ENCODE measurements at regions not wholly inside any gene's neighbourhood (a gene's known extent, or its start where the extent isn't known, plus 50 kb on each side); places are given as distances from the start of the nearest gene placed in this dataset.

- DNase-seq (ENCODE audit: low read depth), result no peak
- TF ChIP-seq CTCF (IDR thresholded peaks at IDR 0.05; ENCODE audit: control insufficient read depth, insufficient read depth, low read depth, low read length, missing control alignments), result no peak
Measured at GRCh38 chr20:10953437-10953836, 279.6 kb upstream of the JAG1 start.

GRCh38 chr20:10954137-10954840, 280.5 kb upstream of the JAG1 start:
- H3K4me3 ChIP-seq (ENCODE audit: control insufficient read depth, low read depth, low read length), result no peak overlapping the region
- no peak for TF ChIP-seq CTCF (IDR thresholded peaks at IDR 0.05; ENCODE audit: control insufficient read depth, insufficient read depth, low read depth, low read length, missing control alignments)
- DNase-seq (ENCODE audit: low read depth), result no peak

More at GRCh38 chr20:10953437-10953836, 279.6 kb upstream of the JAG1 start:
- H3K4me3 ChIP-seq (ENCODE audit: control insufficient read depth, low read depth, low read length), result no peak overlapping the region

DNA sequence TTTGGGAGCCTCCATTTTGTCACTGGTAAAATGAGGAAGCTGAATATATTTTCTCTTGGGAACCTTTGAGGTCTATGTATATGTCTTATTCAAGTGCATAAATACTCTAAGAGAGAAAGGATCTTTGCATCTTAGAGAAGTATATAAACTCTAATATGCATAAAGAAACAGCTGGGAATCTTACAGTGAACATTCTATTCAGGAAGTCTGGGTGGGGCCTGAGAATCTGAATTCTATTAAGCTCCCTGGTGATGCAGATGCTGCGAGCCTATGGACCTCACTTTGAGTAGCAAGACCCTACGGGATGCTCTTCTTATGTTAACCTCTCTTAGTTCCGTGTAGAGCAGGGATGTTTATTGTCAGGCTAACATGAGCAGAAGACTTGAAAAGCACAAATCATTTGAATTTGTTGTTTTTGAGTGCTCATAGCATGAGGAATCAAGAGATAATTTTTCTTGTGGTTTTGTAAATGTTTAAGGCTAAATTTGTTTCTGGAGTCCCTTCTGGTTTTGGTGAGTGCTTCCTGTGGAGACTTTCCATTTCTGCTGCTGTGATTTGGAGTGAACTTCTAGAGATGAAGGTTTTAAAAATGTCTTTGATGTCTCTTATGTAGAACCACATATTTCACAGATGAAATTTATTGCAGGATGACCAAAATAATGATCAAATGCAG, 281.2 kb upstream of the JAG1 start:
- no peak for TF ChIP-seq CTCF (IDR thresholded peaks at IDR 0.05; ENCODE audit: control insufficient read depth, insufficient read depth, low read depth, low read length, missing control alignments)
- H3K4me3 ChIP-seq (ENCODE audit: control insufficient read depth, low read depth, low read length), result no peak overlapping the region
- DNase-seq (ENCODE audit: low read depth), result no peak

DNA sequence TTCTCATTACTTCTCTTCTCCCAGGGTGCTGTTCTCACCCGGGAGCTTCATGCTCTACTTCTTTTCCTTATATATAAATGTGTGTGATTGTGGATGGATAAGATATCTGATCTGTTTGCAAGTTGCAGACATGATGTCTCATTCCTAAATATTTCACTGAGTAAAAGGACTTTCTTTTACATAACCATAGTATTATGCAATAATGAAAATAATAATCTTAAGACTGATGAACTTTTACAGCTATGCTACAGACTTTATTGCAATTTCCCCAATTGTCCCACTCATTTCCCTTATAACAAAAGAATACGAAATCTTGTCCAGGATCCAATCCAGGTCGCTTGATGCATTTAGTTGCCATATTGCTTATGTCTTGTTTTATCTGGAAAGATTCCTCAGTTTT, 284.5 kb upstream of the JAG1 start:
- H3K4me3 ChIP-seq (ENCODE audit: control insufficient read depth, low read depth, low read length), result no peak overlapping the region
- DNase-seq (ENCODE audit: low read depth), result no peak
- TF ChIP-seq CTCF (IDR thresholded peaks at IDR 0.05; ENCODE audit: control insufficient read depth, insufficient read depth, low read depth, low read length, missing control alignments), result no peak

DNA sequence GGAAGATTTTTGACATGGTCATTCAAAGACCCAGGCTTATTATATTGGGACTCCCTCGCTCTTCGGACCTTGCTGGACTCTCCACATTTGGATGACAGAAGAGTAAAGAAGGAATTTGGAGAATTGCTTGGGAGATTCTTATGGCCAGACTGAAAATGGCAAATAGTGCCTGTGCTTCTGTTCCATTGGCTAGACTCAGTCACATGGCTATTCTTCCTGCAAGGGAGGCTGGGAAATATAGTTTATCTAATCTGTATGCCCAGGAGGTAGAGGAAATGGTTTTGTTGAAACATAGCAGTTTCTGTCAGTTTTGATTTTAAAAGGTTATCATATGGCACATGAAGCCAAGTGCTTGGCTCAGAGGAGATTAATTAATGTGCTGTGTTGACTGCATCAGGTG, 286.6 kb upstream of the JAG1 start:
- TF ChIP-seq CTCF (IDR thresholded peaks at IDR 0.05; ENCODE audit: control insufficient read depth, insufficient read depth, low read depth, low read length, missing control alignments), result no peak
- no peak overlapping the region for H3K4me3 ChIP-seq (ENCODE audit: control insufficient read depth, low read depth, low read length)
- no peak for DNase-seq (ENCODE audit: low read depth)

DNA sequence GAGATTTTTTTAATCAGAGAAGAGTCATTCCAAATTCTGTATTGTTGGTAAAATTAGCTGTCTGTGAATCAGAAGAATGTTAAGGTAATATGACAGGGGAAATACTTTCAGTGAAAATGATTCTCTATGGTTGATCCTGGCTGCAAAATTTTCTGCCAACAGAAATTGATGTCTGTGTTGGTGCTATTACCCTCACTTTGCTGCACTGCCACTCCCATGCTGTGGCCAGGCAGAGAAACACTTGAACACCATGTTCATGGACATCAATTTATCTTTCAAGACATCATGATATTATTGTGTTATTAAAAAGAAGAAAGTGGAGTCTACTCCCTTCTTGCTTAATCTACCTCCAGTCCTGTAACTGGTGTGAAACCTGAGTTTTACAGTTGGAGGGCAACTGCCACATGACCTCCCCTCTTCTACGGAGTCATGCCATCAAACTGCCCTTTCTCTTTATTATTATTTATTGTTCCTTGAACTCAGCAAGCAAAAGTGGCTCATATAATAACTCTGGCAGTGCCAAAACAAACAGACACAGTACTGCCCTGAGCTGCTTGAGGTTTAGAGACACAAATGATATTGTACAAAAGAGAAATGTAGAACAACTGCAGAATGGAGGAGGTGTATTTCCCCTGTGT, 288.0 kb upstream of the JAG1 start:
- H3K4me3 ChIP-seq (ENCODE audit: control insufficient read depth, low read depth, low read length), result no peak overlapping the region
- DNase-seq (ENCODE audit: low read depth), result no peak
- TF ChIP-seq CTCF (IDR thresholded peaks at IDR 0.05; ENCODE audit: control insufficient read depth, insufficient read depth, low read depth, low read length, missing control alignments), result no peak

All from AG09309 (cell line).